CD14-positive monocyte (primary cell): ENCODE measurements at regions not wholly inside any gene's neighbourhood (a gene's known extent, or its start where the extent isn't known, plus 50 kb on each side); places are given as distances from the start of the nearest gene placed in this dataset.

Experiments
- DNase-seq, 3 donors: peaks; one replicate each; pipeline ENCODE4 v3.0.0-alpha.2; 2011 to 2022
- H2AFZ ChIP-seq: 2 replicates; pipeline ENCODE4 v1.6.0; 2012; ENCODE audit warnings: mild to moderate bottlenecking, low read depth, low read length, inconsistent platforms; ENCODE audit not compliant: insufficient read depth, poor library complexity, severe bottlenecking
- H3K27ac ChIP-seq, 2 donors: 1 replicate in 1 of 2; 2 replicates in 1 of 2; pipeline ENCODE4 v1.5.1; 2012 to 2013; ENCODE audit warnings: low read length in 2 of 2, control low read depth in 1 of 2, inconsistent platforms in 1 of 2, low read depth in 1 of 2, mild to moderate bottlenecking in 1 of 2
- H3K27me3 ChIP-seq, 2 donors: one replicate each; pipeline versions ENCODE4 v1.6.0 to v1.6.1; 2011 to 2013; ENCODE audit warnings: low read length in 2 of 2; ENCODE audit not compliant: control insufficient read depth in 2 of 2, insufficient read depth in 2 of 2
- H3K36me3 ChIP-seq, 2 donors: replicated peaks in 1 of 2; 1 replicate in 1 of 2; 2 replicates in 1 of 2; pipeline versions ENCODE4 v1.5.1 to v1.6.1; 2012 to 2013; ENCODE audit warnings: low read length in 2 of 2, control low read depth in 1 of 2, inconsistent platforms in 1 of 2, mild to moderate bottlenecking in 1 of 2; ENCODE audit not compliant: insufficient read depth in 2 of 2, control insufficient read depth in 1 of 2
- H3K4me1 ChIP-seq, 2 donors: 1 replicate in 1 of 2; 2 replicates in 1 of 2; pipeline versions ENCODE4 v1.5.1 to v1.6.1; 2012 to 2013; ENCODE audit warnings: low read length in 2 of 2, control low read depth in 1 of 2, inconsistent platforms in 1 of 2, mild to moderate bottlenecking in 1 of 2, moderate library complexity in 1 of 2; ENCODE audit not compliant: insufficient read depth in 2 of 2, control insufficient read depth in 1 of 2
- H3K4me2 ChIP-seq: replicated peaks from 2 replicates; pipeline ENCODE3; 2012; ENCODE audit warnings: low read length, moderate library complexity, mild to moderate bottlenecking; ENCODE audit not compliant: poor library complexity, severe bottlenecking; ENCODE audit errors: extremely low read depth
- H3K4me3 ChIP-seq, 3 experiments: fragments of 200-600 bp in 1 of 3; sonication (generic) in 1 of 3; replicated peaks in 1 of 3; 1 replicate in 2 of 3; 2 replicates in 1 of 3; pipeline ENCODE4 v1.5.1; 2011 to 2013; ENCODE audit warnings: low read length in 3 of 3, mild to moderate bottlenecking in 3 of 3, control low read depth in 2 of 3, low read depth in 2 of 3, inconsistent platforms in 1 of 3, moderate library complexity in 1 of 3
- H3K79me2 ChIP-seq: 2 replicates; pipeline ENCODE4 v1.6.0; 2012; ENCODE audit warnings: mild to moderate bottlenecking, control low read depth, inconsistent platforms, low read length, moderate library complexity; ENCODE audit not compliant: insufficient read depth
- H3K9ac ChIP-seq: 2 replicates; pipeline ENCODE4 v1.6.0; 2017; ENCODE audit warnings: low read length, mild to moderate bottlenecking; ENCODE audit not compliant: insufficient read depth, poor library complexity, severe bottlenecking
- H3K9me3 ChIP-seq, 2 donors: replicated peaks in 1 of 2; 1 replicate in 1 of 2; 2 replicates in 1 of 2; pipeline versions ENCODE4 v1.5.1 to v1.6.1; 2012 to 2013; ENCODE audit warnings: low read length in 2 of 2, control low read depth in 1 of 2; ENCODE audit not compliant: control insufficient read depth in 1 of 2, insufficient read depth in 1 of 2
- H4K20me1 ChIP-seq: 2 replicates; pipeline ENCODE4 v1.6.0; 2012; ENCODE audit warnings: mild to moderate bottlenecking, low read length, control low read depth, moderate library complexity; ENCODE audit not compliant: insufficient read depth
- H3K27ac Mint-ChIP-seq, 7 donors: one replicate each; pipeline ENCODE4 v1.8.0; 2020; ENCODE audit warnings: mild to moderate bottlenecking in 7 of 7, mixed read lengths in 7 of 7, moderate library complexity in 6 of 7, inconsistent platforms in 2 of 7
- H3K27me3 Mint-ChIP-seq, 3 donors: one replicate each; pipeline ENCODE4 v1.8.0; 2021 to 2022; ENCODE audit warnings: low read depth in 3 of 3, mild to moderate bottlenecking in 3 of 3, mixed read lengths in 3 of 3, moderate library complexity in 3 of 3, inconsistent platforms in 1 of 3
- H3K36me3 Mint-ChIP-seq, 2 donors: one replicate each; pipeline ENCODE4 v1.8.0; 2020; ENCODE audit warnings: mixed read lengths in 2 of 2, inconsistent platforms in 1 of 2, mild to moderate bottlenecking in 1 of 2
- H3K4me1 Mint-ChIP-seq: one replicate; pipeline ENCODE4 v1.8.0; 2020; ENCODE audit warnings: mild to moderate bottlenecking, mixed read lengths
- H3K4me3 Mint-ChIP-seq, 2 donors: one replicate each; pipeline ENCODE4 v1.8.0; 2020; ENCODE audit warnings: mild to moderate bottlenecking in 2 of 2, mixed read lengths in 2 of 2, moderate library complexity in 1 of 2
- H3K9me3 Mint-ChIP-seq, 7 donors: one replicate each; pipeline ENCODE4 v1.8.0; 2020 to 2022; ENCODE audit warnings: mixed read lengths in 7 of 7, mild to moderate bottlenecking in 6 of 7, moderate library complexity in 6 of 7, inconsistent platforms in 2 of 7
- WGBS: methylation state at CpG from one replicate; pipeline ENCODE4 v1.1.5; 2013; ENCODE audit warnings: missing lambda C conversion rate; ENCODE audit not compliant: insufficient coverage; 5-methylcytosine and 5-hydroxymethylcytosine counted together
- intact Hi-C, 2 donors: fragments of 100-400 bp; cut with micrococcal nuclease; formaldehyde crosslinking; loops; one replicate each; pipeline versions ENCODE4 v1.15.0 to v1.15.1; 2023
- TF ChIP-seq, protein P1 (sequence below): fragments of 200-600 bp; IDR thresholded peaks from one replicate; pipeline ENCODE4 v1.8.0; 2022; ENCODE audit warnings: antibody characterized with exemption, mild to moderate bottlenecking

GRCh38 chr6:3531481-3531880 lies 74.6 kb upstream of the SLC22A23 start:
- intact Hi-C loops, result no loop called here
- H3K4me3 Mint-ChIP-seq, result no peak overlapping the region
- no peak overlapping the region for H3K4me2 ChIP-seq

GRCh38 chr6:3530515-3530914 lies 73.7 kb upstream of the SLC22A23 start:
- WGBS, result 84% methylated on average over 9 of the region's 10 CpGs
- H3K9ac ChIP-seq, result no peak overlapping the region

More at GRCh38 chr6:3531481-3531880, 74.6 kb upstream of the SLC22A23 start:
- H3K4me3 ChIP-seq, result no peak overlapping the region
- H3K27me3 ChIP-seq, result no peaks in the 10 kb centered on the region
- no peak for DNase-seq
- peaks cover 0 to 2% (median 0%) of the 10 kb centered on the region in 7 donors for H3K9me3 Mint-ChIP-seq
- H2AFZ ChIP-seq, result no peak overlapping the region
- no peaks in the 10 kb centered on the region for H3K9me3 ChIP-seq
- no peaks in the 10 kb centered on the region for H3K36me3 Mint-ChIP-seq
- H3K9ac ChIP-seq, result no peak overlapping the region
- no peaks in the 10 kb centered on the region for H3K4me1 Mint-ChIP-seq
- H3K79me2 ChIP-seq, result no peaks in the 10 kb centered on the region
- no peak overlapping the region for H3K27ac ChIP-seq
- H3K27ac Mint-ChIP-seq, result no peak overlapping the region
- 100% methylated on average over 3 of the region's 7 CpGs for WGBS
- no peaks in the 10 kb centered on the region for H3K36me3 ChIP-seq
- no peaks in the 10 kb centered on the region for H4K20me1 ChIP-seq
- peaks cover 0 to 12% (median 8%) of the 10 kb centered on the region in 3 donors for H3K27me3 Mint-ChIP-seq
- no peaks in the 10 kb centered on the region for H3K4me1 ChIP-seq
- TF ChIP-seq, protein P1, sequence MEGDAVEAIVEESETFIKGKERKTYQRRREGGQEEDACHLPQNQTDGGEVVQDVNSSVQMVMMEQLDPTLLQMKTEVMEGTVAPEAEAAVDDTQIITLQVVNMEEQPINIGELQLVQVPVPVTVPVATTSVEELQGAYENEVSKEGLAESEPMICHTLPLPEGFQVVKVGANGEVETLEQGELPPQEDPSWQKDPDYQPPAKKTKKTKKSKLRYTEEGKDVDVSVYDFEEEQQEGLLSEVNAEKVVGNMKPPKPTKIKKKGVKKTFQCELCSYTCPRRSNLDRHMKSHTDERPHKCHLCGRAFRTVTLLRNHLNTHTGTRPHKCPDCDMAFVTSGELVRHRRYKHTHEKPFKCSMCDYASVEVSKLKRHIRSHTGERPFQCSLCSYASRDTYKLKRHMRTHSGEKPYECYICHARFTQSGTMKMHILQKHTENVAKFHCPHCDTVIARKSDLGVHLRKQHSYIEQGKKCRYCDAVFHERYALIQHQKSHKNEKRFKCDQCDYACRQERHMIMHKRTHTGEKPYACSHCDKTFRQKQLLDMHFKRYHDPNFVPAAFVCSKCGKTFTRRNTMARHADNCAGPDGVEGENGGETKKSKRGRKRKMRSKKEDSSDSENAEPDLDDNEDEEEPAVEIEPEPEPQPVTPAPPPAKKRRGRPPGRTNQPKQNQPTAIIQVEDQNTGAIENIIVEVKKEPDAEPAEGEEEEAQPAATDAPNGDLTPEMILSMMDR, result no peak

More at GRCh38 chr6:3530515-3530914, 73.7 kb upstream of the SLC22A23 start:
- Histone ChIP-seq H3K36me3 (no peaks in the 10 kb centered on the region), H2AFZ (no peak overlapping the region), H4K20me1 (no peaks in the 10 kb centered on the region), H3K27ac (no peak overlapping the region), H3K4me1 (no peaks in the 10 kb centered on the region), H3K4me2 (no peak overlapping the region), H3K27me3 (no peaks in the 10 kb centered on the region), H3K9me3 (no peaks in the 10 kb centered on the region), H3K4me3 (no peak overlapping the region), H3K79me2 (no peaks in the 10 kb centered on the region)
- Mint-ChIP-seq H3K27ac (no peak overlapping the region), H3K9me3 (peaks cover 0 to 2% (median 0%) of the 10 kb centered on the region in 7 donors), H3K36me3 (no peaks in the 10 kb centered on the region), H3K4me3 (no peak overlapping the region), H3K27me3 (peaks cover 0 to 12% (median 9%) of the 10 kb centered on the region in 3 donors), H3K4me1 (no peaks in the 10 kb centered on the region)
- intact Hi-C loops, result no loop called here
- TF ChIP-seq, protein P1, result no peak
- DNase-seq, result no peak
